GM12872 (cell line): ENCODE measurements at regions not wholly inside any gene's neighbourhood (a gene's known extent, or its start where the extent isn't known, plus 50 kb on each side); places are given as distances from the start of the nearest gene placed in this dataset.

Experiments
- CTCF ChIP-seq: IDR thresholded peaks from 3 replicates; pipeline ENCODE4 v1.5.1; 2011; ENCODE audit warnings: low read depth, mild to moderate bottlenecking, low read length, moderate library complexity; ENCODE audit not compliant: insufficient read depth

- TF ChIP-seq CTCF, result no peak
These were observed 499.0 kb downstream of the PYDC2 start for GRCh38 chr3:191959876-191960413.

- TF ChIP-seq CTCF, result no peak
These were observed 500.1 kb downstream of the PYDC2 start for GRCh38 chr3:191961022-191961421.

- TF ChIP-seq CTCF, result no peak
These were observed 500.6 kb downstream of the PYDC2 start for GRCh38 chr3:191961529-191961928.

DNA sequence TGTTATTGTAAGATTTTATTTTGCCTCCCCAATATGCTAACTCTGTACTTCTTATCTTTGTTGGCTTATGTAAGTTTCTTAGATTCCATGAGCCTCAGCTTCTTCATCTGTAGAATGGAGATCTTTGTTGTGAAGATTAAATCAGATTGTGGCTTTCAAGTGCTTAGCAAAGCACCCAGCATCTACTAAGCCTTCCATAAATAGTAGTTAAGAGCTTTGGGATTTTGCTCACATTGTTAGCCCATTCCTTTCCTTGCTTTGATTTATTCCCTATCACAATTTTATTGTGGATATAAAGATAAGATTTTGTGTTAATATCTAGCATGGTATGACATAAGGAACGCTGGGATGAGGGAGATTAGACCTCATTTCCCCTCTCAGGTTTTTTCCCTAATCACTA is 501.4 kb downstream of the PYDC2 start:
- TF ChIP-seq CTCF, result no peak

GRCh38 chr3:191963182-191963581 is 502.2 kb downstream of the PYDC2 start:
- no peak for TF ChIP-seq CTCF

GRCh38 chr3:191966556-191966955 is 505.6 kb downstream of the PYDC2 start:
- no peak for TF ChIP-seq CTCF

DNA sequence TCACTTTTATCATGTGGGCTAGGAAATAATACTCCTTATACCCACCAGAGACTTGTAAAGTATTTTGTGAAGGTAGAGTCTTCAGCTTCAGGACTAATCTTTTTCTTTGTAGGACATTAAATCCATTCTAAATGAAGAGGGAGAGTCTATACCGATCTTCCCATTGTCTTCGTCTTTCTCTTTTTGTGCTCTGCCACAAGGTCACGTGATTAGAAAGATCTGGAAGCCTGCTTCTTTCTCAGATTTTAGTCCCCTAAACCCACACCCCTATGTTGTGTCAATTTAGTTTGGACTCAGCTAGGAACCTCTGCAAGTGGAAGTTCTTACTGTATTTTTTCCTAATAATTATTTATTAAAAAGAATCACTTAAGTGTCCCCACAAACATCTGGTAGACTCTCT is 507.3 kb downstream of the PYDC2 start:
- no peak for TF ChIP-seq CTCF

DNA sequence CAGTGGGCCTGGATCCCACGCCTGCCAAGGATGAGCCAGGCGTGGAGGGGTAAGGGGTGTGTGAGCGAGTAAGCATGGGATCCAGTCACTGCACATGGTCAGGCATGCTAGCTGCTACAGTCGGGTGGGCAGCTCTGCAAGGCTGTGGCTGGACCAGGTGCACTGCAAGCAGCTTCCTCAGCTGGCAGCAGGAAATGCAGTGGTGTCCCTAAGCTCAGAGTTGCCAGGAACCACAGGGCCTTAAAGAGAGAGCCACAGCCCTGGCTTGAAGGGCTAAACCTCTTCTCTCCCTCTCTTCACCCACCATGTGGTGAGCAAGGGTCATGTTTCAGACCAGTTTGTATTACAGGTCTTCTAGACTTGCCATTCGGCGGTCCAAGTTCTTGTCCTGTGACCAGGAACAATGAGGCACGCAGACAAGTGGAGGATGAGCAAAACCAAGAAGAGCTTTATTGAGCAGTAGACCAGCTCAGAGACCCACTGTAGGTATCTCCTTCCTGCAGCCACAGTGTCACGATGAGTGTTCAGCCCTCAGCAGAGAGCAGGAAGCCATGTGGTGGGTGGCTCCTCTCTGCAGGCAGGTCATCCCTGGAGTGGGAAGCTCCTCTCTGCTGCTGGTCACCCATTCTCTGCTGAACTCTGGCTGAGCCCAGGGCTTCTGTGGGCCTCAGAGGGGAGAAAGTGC is 511.9 kb downstream of the PYDC2 start:
- TF ChIP-seq CTCF, result no peak
